ENCODE measurements at regions not wholly inside any gene's neighbourhood (a gene's known extent, or its start where the extent isn't known, plus 50 kb on each side); places are given as distances from the start of the nearest gene placed in this dataset.

DNA sequence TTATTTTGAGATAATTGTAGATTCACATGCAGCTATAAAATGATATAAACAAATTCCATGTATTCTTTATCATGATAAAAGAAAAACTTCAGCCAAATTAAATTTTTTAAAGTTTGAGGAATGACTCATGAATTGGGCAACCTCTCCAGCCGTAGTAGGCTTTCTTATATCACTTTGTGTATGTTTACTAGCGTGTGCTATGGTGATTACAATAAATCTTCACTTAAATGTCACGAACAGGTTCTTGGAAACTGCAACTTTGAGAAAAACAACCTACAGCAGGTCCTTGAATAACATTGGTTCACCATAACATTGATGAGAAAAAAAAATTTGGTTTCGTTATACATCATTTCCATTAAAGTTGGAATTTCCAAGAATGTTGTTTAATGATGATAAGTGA, 730.9 kb upstream of the TYRP1 start:
- no peak for DNase-seq

DNA sequence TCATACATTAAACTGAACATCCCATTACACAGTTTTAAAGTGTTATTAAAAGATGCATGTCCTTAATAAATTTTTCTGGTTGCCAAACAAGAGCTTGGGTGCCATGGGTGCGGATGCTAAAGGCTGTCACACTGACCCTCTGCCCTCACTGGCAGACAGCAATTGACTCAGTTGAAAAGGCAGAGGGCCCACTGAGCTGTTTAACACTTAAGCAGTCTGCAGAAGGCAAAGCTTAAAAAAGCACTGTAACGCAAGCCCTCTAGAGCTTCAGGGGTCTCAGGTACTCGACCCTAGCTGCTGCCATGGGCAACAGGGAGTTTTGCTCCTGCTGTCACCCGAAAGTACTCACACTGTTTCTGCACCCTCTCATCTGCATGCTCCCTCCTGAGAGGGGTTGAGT, 726.4 kb upstream of the TYRP1 start:
- DNase-seq = peak in 1 of 2 experiments; percentile 24

DNA sequence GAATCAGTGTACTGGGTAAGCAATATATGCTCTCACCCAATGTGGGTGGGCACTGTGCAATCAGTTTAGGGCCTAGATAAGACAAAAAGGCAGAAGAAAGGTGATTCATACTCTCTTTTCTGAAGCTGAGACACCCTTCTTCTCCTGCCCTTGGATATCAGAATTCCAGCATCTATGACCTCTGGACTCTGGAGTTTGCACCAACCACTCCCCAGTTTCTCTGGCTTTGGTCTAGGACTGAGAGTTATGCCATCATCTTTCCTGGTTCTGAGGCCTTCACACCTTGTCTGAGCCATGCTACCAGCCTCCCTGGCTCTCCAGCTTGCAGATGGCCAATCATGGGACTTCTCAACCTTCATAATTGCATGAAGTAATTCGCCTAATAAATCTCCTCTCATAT, 724.6 kb upstream of the TYRP1 start:
- no peak for DNase-seq

DNA sequence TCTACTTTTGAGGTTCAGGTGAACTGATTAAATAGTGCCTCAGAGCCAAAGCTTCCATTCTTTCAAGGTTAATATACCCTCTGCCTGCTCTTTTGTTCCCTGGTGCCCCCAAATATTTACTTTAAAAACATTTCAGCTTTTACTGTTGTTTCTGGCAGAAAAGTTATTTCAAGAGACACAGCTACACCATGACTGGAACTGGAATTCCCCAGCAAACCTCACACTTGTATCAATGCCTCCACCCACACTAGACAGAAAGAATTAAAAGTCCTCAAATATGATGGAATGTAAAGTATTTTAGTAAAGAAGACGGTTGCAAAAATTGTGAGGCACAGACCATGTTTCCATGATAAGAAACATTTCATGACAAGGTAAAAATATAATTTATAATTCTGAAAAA, 720.2 kb upstream of the TYRP1 start:
- DNase-seq = no peak

DNA sequence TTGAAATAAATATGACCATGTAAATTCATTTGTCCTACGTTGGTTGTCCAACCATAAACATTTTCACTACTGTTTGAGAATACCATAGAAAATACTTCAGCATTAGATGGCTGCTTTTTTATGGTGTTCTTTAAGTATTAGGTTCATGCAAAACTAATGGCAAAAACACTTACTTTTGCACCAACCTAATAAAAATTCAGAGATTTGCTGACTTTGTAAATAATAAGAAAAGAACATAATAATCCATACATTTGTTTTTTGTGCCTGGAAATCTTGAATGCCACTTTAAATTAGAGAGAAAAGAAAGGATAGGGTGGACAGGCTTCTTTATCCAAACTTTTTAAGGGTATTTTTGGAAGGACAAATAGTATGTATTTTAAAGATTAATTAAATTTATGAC, 719.7 kb upstream of the TYRP1 start:
- DNase-seq = no peak

DNA sequence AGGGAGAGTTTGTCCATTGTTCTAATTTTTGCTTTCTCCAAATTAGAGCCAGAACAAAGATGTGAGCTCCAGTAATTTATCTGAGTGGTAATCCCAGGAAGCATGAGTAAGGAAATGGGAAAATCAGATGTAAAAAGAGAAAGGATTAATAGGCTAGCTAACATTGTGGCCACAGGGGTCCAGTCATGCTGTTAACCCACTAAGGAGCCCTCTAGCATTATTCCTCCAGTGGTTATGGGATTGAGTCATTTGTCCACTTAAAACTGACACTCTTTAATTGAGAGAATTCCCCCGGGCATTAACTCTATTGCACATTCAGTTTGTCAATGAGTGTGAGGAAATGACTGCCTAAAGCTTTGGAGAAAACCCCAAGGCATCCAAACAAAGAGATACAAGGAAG, 700.3 kb upstream of the TYRP1 start:
- DNase-seq = no peak

DNA sequence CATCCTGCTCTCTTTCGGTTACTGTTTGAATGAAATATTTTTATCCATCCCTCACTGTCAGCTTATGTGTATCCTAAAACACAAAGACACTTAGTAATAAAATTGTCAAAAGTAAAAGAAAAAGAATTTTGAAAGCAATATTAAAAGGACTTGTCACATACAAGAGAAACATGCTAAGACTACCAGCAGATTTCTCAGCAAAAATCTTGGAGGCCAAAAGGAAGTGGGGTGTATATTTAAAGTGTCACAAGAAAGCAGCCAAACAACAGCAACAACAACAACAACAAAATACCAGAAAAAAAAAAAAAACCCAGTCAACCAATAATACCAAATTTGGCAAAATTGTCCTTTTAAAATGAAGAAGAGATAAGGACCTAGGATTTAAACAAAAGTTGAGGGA, 678.7 kb upstream of the TYRP1 start:
- no peak for DNase-seq

DNA sequence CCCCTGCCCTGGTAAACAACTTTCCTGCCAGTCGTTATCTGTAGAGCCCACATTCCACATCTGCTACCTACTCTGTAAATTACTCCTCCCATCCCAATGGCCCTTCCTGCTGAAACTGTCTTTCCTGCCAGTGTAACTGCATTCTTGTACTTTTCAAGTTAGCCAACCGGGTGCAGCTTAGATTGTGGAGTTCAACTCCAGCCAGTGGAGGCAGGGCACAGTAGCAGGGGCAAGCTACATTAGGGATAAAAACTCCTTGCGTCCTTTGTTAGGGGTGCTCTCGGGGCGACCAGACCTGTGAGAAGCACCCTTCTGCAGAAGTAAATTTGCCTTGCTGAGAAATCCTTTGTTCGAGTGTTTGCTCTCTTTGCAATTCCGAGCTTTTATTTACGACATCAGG, 639.0 kb upstream of the TYRP1 start:
- DNase-seq = no peak

DNA sequence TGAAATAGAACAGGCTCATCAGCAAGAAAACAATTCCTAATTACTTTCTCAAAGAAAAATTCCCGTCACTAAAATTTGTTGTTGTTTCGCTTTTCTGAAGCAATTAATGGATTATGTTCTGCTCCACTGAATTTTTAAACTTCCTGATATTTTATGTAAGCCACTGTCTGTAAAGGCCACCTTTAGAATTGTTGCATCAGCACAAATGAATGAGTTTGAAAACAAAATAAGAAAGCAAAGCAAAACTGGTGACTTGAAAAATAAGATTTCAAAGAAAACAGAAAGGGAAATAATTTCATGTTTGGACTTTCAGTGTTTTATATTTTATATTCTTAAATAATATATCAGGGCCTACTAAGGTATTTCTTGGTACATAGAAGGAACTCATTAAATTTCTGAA, 636.3 kb upstream of the TYRP1 start:
- no peak for DNase-seq

DNA sequence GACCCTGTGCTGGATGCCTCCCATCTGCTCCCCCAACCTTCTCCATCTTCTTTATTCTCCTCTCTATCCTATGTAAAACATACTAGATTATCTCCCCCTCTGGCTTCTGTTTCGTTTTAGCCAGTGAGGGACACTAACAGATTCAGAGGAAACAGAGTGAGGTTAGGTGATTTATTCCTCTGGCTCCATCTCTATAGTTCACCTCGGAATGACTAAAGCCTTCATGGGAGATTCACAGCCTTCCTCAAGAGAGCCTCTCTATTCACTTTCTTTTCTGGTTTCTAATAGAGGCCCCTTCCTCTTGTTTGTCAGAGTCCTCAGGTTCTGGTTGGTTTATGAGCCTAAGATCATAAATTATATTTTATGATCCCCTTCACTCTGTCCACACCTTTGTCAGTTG, 633.1 kb upstream of the TYRP1 start:
- no peak for DNase-seq

DNA sequence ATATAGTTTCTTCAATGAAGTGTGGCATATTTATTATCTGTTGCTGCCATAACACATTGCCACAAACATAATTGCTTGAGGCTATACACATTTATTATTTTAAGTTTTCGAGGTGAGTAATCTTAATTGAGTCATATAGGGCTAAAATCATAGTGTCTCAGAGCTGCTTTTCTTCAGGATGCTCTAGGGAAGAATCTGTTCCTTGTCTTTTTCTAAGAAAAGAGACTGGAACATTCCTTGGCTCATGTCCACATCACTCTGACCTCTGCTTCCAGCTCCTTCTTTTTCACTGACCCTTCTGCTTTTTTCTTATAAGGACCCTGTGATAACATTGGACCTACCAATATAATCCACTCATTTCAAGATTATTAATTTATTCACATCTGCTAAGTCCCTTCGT, 632.4 kb upstream of the TYRP1 start:
- no peak for DNase-seq

DNA sequence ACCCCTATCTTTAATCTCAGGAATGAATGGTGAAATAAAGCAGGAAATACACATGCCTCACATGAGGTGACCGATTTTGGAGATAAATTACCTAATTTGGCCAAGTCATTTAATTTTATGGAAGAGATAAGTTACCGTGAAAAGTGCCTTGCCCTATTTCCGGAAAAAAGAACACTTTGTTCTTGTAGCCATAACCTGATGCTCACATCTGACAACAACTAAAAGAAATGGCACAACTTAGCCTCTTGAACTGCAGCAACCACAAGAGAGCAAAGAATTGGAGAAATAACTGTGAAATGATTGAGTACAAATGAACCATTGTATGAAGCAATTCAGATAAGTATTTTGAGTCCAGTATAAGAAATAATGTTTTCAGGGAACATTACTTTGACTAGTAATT, 628.1 kb upstream of the TYRP1 start:
- no peak for DNase-seq

DNA sequence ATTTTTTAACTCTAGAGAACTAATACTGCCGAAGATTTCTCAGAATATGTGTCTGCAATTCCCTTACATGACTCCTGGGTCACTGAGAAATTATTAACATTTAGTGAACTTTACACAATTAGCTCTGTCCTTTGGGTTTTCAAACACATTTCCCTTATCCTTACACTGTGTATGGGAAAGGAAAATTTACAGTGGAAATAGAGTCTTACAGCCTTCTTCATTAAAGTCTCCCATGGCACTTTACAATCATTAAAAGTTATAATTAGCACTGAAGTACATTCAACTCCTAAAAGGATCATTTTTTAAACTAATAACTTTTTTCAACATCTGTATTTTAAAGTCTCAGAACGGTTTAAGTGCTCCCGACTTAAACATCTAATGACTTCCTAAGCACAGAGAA, 627.5 kb upstream of the TYRP1 start:
- DNase-seq = no peak

DNA sequence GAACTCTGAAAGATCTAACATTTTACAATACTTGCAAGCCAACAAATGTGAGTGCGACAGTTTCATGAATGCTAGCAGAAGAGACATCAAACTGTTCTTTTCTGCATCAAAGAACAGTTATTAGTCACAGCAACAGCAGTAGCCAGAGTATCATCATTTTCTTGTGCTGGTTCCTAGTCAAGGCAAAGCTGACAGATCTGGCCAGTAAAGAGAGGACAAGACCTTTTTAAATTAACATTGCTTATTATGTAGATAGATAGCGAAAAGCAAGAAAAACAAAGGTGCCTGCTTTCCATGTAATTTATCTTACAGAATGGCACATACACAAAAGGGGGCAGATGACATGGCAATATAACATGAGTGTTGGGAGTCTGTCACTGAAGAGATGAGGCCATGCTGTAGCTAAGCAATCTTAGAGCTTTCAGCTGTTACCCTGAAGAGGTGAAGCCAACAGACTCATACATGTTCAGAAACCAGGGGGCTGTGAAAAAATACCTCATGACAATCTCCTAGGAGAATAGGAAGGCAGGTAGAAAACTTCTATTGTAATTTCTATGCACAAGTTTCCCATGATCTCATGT, 626.6 kb upstream of the TYRP1 start:
- no peak for DNase-seq

DNA sequence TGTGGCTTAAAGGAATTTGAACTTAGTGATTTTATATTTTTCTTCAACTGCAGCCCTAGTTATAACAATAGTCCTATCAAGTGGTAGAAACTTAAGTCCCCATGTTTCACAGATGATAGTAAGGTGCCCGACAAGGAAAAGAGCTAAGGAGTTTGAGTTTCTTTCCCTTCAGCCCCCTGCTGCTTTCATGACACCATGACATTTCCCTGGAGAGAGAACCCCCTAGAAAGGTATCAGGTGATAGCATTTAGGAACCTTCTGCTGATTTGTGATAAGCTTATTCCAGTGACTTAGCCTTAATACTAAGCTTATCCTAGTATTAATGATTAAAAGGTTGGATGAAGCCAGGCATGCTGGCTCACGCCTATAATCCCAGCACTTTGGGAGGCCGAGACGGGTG, 623.8 kb upstream of the TYRP1 start:
- peak in 1 of 2 experiments; percentile 3 for DNase-seq

DNA sequence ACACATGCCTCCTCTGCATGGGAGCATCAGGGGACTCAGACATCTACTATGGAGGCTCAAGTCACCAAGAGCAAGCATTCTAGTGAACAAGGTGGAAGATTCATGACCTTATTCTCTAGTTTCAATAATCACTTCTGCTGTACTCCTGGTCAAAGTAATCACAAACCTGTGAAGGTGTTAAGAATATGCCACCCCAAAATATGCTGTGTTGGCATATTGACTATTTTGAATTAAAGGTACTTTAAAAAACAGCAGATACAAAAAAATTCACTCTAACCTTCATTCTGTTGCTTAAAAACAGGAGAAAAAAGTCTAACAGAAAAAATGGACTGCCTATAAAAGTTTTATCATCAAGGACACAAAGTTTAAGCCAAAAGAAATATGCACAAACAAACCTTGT, 607.8 kb upstream of the TYRP1 start:
- no peak for DNase-seq

DNA sequence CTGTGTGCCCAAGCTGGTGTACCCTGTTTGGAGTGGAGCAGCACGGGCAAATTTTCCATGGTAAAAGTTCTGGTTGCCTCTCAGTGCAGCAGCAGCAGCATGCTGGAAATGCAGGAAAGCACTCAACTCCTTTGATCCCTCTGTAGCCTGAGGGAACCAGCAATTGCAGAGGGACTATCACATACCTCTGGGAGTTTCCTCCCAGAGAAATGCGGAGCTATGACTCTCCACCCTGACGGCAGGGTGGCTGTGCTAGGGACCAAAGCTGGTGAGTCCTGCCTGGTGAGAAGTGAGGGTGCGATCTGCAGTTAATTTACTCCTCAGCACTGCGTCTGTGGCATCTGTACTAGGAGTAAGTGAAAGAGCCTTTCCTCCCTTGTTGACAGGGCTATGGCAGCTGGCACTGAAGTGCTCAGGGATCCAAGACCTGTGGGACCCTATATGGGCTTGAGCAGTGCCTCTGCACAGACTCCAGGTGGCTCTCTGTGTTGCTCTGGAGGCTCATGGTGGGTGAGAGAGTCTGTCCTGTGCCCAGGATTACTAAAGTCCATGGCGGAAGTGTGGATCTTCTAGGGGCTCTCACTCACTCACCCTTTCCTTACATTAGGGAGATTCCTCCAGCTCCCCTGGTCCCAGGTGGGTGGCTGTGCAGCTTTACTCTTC, 601.2 kb upstream of the TYRP1 start:
- DNase-seq = peak; percentile 4 to 57

DNA sequence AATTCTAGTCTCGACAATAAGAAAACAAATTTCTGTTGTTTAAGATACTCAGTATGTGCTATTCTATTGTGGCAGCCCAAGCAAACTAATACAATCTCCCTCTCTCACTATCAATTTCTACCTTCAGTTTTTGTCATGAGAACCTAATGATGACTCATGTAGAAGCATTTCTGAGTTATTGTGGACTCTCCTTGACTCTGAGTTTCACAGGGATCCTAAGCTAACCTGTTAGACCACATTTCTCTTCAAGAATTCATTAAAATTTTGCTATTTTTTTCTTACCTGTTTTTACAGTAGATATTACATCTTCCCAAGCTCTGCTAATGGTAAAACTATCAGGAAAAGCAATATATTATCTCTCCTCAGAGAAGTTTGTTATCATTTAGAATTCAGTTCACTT, 599.1 kb upstream of the TYRP1 start:
- DNase-seq = no peak

DNA sequence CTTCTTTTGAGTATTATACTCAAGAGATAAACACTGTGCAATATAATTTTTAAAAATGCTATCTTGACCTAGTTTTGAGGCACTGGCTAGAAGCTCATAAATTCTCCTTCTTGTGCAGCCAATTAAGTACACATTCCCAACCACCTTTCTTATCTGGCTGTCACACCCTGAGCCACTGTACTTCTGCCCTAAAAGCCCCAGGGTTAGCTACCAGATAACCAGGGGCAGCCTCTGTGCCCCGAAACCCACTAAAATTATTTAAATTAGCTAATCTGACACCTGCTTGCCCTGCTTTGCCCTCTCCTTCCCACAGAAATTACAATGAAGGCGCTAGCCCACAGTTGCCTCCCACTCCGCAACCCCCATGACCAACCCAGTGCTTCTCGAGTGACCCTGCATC, 597.3 kb upstream of the TYRP1 start:
- no peak for DNase-seq

DNA sequence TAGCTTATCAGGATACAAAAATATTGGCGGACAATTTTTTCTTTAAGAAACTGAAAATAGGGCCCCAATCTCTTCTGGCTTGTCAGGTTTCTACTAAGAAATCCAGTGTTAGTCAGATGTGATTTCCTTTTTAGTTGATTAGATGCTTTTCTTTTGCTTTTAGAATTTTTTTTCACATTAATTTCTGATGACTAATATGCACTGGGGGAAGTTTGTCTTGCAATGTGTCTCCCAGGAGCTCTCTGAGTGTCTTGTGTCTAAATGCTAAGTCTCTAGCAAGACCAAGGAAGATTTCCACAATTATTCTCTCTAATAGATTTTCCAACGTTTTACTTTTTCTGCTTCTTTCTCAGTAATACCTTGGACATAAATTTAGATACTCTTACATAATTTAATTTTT, 559.8 kb upstream of the TYRP1 start:
- DNase-seq = no peak

DNA sequence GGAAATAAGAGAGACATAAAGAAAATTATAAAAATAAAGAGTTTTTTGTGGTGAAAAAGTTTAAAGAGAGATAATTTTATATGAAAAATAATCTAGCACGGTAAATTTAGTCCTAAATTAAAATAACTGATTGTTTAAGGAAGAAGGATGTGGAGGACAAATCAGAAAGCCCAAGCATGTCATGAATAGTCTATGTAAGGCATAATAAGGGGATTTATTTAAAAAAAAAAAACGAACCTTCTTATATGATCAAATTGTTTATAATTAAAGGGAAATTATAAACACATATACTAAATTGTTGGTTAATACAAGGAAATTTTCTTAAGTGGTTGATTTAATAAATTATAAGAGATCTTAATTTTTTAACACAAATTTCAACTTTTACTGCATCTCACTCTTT, 551.8 kb upstream of the TYRP1 start:
- DNase-seq = no peak

DNA sequence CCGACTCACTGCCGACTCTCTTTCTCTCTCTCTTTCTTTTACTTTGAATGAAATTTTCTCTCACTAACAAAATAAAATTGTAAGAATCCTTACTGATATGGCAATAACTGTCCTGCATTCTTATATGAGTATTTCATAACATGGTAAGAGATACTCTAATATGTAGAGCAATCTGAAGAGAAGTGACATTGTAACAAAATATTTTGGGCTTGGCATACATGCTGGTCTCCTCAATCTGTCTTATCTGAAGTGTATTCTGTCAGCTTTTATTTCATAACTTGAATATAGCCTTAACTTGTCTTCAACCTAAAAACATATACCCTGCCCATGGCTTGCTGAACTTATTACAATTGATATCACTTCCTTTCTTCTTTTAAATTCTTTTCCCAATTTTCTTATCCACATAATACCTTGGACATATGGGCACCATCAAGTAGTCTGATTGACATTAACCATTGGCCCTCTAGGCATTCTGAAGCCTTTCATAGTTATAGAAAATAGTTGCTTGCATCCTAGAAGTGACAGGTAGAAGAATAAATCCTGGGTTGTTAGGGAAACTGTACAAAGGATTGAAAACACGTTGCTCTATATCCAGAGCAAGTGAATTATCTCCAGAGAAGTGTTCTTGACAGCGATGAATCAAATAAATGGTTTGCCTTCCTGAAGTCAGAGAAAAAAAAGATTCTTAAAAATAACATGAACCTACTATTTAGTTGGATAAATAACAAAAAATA, 537.6 kb upstream of the TYRP1 start:
- no peak for DNase-seq

DNA sequence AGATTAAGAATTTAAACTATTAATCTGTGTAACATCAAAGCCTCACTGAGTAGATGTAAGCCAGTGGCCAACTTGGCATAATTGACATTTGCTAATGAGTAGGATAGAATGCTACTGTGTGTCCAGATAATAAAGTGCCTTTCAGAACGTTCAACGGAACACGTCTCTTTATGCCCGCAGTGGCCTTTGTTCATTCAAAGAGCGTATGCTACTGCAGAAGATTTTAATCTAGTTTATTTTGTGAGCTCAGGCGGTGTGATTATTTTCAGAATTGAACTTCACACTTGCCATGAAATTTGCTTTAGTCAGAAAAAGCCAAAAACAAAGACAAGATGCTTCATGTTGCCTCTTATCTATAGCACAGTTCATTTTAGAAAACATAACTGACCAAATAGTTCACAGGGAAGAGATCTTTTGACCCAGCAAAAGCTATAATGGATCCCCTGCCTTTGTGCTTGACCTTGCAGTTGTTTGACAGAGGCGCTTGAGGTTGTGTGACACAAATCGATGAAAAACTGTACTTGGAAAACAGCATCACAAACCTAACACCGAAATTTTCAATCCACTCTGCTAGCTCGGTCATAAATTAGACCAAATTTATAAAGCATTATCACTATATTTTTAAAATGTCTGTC, 530.9 kb upstream of the TYRP1 start:
- DNase-seq = no peak

Data from NCI-H524 (cell line).